ENCODE measurements at regions not wholly inside any gene's neighbourhood (a gene's known extent, or its start where the extent isn't known, plus 50 kb on each side); places are given as distances from the start of the nearest gene placed in this dataset.

GRCh38 chr13:70967564-70967963 is 859.3 kb upstream of the KLHL1 start:
- no peaks in the 10 kb centered on the region for H3K36me3 Mint-ChIP-seq (ENCODE audit: low read depth)
- no peaks in the 10 kb centered on the region for H3K4me1 Mint-ChIP-seq (ENCODE audit: low read depth)
- no peak for DNase-seq (ENCODE audit: low spot score)
- no peaks in the 10 kb centered on the region for H3K27me3 Mint-ChIP-seq (ENCODE audit: low read depth)
- no peak overlapping the region for H3K27ac Mint-ChIP-seq (ENCODE audit: unreplicated experiment)
- no peaks in the 10 kb centered on the region for H3K9me3 Mint-ChIP-seq (ENCODE audit: low read depth)
- no peak overlapping the region for H3K4me3 Mint-ChIP-seq (ENCODE audit: unreplicated experiment)
- no peak for TF ChIP-seq CTCF (IDR thresholded peaks at IDR 0.05)

- Mint-ChIP-seq H3K27ac (ENCODE audit: unreplicated experiment) (no peak overlapping the region), H3K4me3 (ENCODE audit: unreplicated experiment) (no peak overlapping the region), H3K4me1 (ENCODE audit: low read depth) (no peaks in the 10 kb centered on the region), H3K9me3 (ENCODE audit: low read depth) (no peaks in the 10 kb centered on the region), H3K36me3 (ENCODE audit: low read depth) (no peaks in the 10 kb centered on the region), H3K27me3 (ENCODE audit: low read depth) (peaks cover 2% of the 10 kb centered on the region)
- TF ChIP-seq CTCF (IDR thresholded peaks at IDR 0.05), result no peak
- no peak for DNase-seq (ENCODE audit: low spot score)
Observed at GRCh38 chr13:70964874-70965273, 856.6 kb upstream of the KLHL1 start.

- Mint-ChIP-seq H3K4me3 (ENCODE audit: unreplicated experiment) (no peak overlapping the region), H3K36me3 (ENCODE audit: low read depth) (no peaks in the 10 kb centered on the region), H3K4me1 (ENCODE audit: low read depth) (no peaks in the 10 kb centered on the region), H3K27ac (ENCODE audit: unreplicated experiment) (no peak overlapping the region), H3K9me3 (ENCODE audit: low read depth) (no peaks in the 10 kb centered on the region), H3K27me3 (ENCODE audit: low read depth) (peaks cover 2% of the 10 kb centered on the region)
- peak; percentile 65 for TF ChIP-seq CTCF (IDR thresholded peaks at IDR 0.05)
- no peak for DNase-seq (ENCODE audit: low spot score)
Observed at GRCh38 chr13:70964124-70964523, 855.9 kb upstream of the KLHL1 start.

GRCh38 chr13:70960841-70961443 is 852.7 kb upstream of the KLHL1 start:
- peak; percentile 91 for TF ChIP-seq CTCF (IDR thresholded peaks at IDR 0.05)
- Mint-ChIP-seq H3K4me3 (ENCODE audit: unreplicated experiment) (no peak overlapping the region), H3K27me3 (ENCODE audit: low read depth) (peaks cover 2% of the 10 kb centered on the region), H3K36me3 (ENCODE audit: low read depth) (no peaks in the 10 kb centered on the region), H3K4me1 (ENCODE audit: low read depth) (no peaks in the 10 kb centered on the region), H3K27ac (ENCODE audit: unreplicated experiment) (no peak overlapping the region), H3K9me3 (ENCODE audit: low read depth) (no peaks in the 10 kb centered on the region)
- no peak for DNase-seq (ENCODE audit: low spot score)

- Mint-ChIP-seq H3K27me3 (ENCODE audit: low read depth) (peaks cover 2% of the 10 kb centered on the region), H3K27ac (ENCODE audit: unreplicated experiment) (no peak overlapping the region), H3K9me3 (ENCODE audit: low read depth) (no peaks in the 10 kb centered on the region), H3K4me3 (ENCODE audit: unreplicated experiment) (no peak overlapping the region), H3K4me1 (ENCODE audit: low read depth) (no peaks in the 10 kb centered on the region), H3K36me3 (ENCODE audit: low read depth) (no peaks in the 10 kb centered on the region)
- no peak for TF ChIP-seq CTCF (IDR thresholded peaks at IDR 0.05)
- DNase-seq (ENCODE audit: low spot score), result no peak
Observed at GRCh38 chr13:70959035-70959775, 851.0 kb upstream of the KLHL1 start.
